ENCODE measurements at regions not wholly inside any gene's neighbourhood (a gene's known extent, or its start where the extent isn't known, plus 50 kb on each side); places are given as distances from the start of the nearest gene placed in this dataset.
A peak's percentile ranks its signal among the peaks of the same experiment; 100 is the strongest.

GRCh38 chr12:58190618-58191017, 249.3 kb downstream of the ATP23 start:
- no peak for DNase-seq (ENCODE audit: low read depth in 2 of 2)

GRCh38 chr12:58196971-58197370, 255.6 kb downstream of the ATP23 start:
- DNase-seq (ENCODE audit: low read depth in 2 of 2) = no peak

GRCh38 chr12:58202933-58203718, 261.8 kb downstream of the ATP23 start:
- no peak for DNase-seq (ENCODE audit: low read depth in 2 of 2)

- peak; percentile 6 to 15 for DNase-seq (ENCODE audit: low read depth in 2 of 2)
These were observed 262.7 kb downstream of the ATP23 start for GRCh38 chr12:58204071-58204470.

- no peak for DNase-seq (ENCODE audit: low read depth in 2 of 2)
These were observed 265.5 kb downstream of the ATP23 start for GRCh38 chr12:58206876-58207275.

- no peak for DNase-seq (ENCODE audit: low read depth in 2 of 2)
These were observed 269.8 kb downstream of the ATP23 start for GRCh38 chr12:58211211-58211610.

GRCh38 chr12:58217130-58217529, 275.8 kb downstream of the ATP23 start:
- DNase-seq (ENCODE audit: low read depth in 2 of 2) = no peak

GRCh38 chr12:58224536-58225105, 283.3 kb downstream of the ATP23 start:
- DNase-seq (ENCODE audit: low read depth in 2 of 2) = no peak

GRCh38 chr12:58225203-58225877, 284.0 kb downstream of the ATP23 start:
- no peak for DNase-seq (ENCODE audit: low read depth in 2 of 2)

GRCh38 chr12:58233886-58234285, 292.5 kb downstream of the ATP23 start:
- no peak for DNase-seq (ENCODE audit: low read depth in 2 of 2)

GRCh38 chr12:58238411-58238810, 297.0 kb downstream of the ATP23 start:
- DNase-seq (ENCODE audit: low read depth in 2 of 2) = no peak

- no peak for DNase-seq (ENCODE audit: low read depth in 2 of 2)
These were observed 299.7 kb downstream of the ATP23 start for GRCh38 chr12:58241099-58241498.

GRCh38 chr12:58242796-58243630, 301.6 kb downstream of the ATP23 start:
- peak; percentile 5 to 13 for DNase-seq (ENCODE audit: low read depth in 2 of 2)

- DNase-seq (ENCODE audit: low read depth in 2 of 2) = no peak
These were observed 306.3 kb downstream of the ATP23 start for GRCh38 chr12:58247633-58248032.

GRCh38 chr12:58248599-58248998, 307.2 kb downstream of the ATP23 start:
- DNase-seq (ENCODE audit: low read depth in 2 of 2) = no peak

- no peak for DNase-seq (ENCODE audit: low read depth in 2 of 2)
These were observed 308.2 kb downstream of the ATP23 start for GRCh38 chr12:58249610-58250009.

- no peak for DNase-seq (ENCODE audit: low read depth in 2 of 2)
These were observed 308.7 kb downstream of the ATP23 start for GRCh38 chr12:58250077-58250476.

- no peak for DNase-seq (ENCODE audit: low read depth in 2 of 2)
These were observed 311.5 kb downstream of the ATP23 start for GRCh38 chr12:58252914-58253313.

GRCh38 chr12:58253663-58254062, 312.3 kb downstream of the ATP23 start:
- no peak for DNase-seq (ENCODE audit: low read depth in 2 of 2)

- no peak for DNase-seq (ENCODE audit: low read depth in 2 of 2)
These were observed 313.2 kb downstream of the ATP23 start for GRCh38 chr12:58254463-58255100.

GRCh38 chr12:58262796-58263195, 321.4 kb downstream of the ATP23 start:
- no peak for DNase-seq (ENCODE audit: low read depth in 2 of 2)

GRCh38 chr12:58263816-58264215, 322.4 kb downstream of the ATP23 start:
- no peak for DNase-seq (ENCODE audit: low read depth in 2 of 2)

Measured in fibroblast of skin of left quadriceps (primary cell).